ENCODE measurements at regions not wholly inside any gene's neighbourhood (a gene's known extent, or its start where the extent isn't known, plus 50 kb on each side); places are given as distances from the start of the nearest gene placed in this dataset.
"Not testable (repeated sequence)": the region's sequence is repeated elsewhere in the genome, so short reads cannot be mapped to it uniquely, and the experiment has no call there.

DNA sequence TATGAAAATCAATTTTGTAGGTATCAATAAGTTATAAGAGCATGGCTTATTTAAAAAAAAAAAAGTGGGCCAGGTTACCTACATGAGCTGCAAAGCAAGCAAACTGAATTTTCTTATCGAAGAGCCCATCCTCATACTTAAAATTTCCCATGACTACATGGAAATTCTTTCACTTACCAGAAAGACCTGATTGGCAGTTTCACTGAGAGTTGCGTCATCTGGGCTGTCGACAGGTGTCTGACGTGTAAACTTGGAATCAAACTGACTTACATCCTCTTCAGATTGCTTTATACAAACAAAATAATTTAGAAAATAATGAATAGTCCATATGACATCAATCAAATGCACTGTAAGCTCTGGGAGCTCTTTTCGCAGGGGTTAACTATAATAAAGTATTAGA is 149.1 kb upstream of the EFCAB3 start:
- WGBS, 2 donors = 43 to 57% methylated on average over 5 of the region's 5 CpGs
- FAIRE-seq, DNase-seq: not testable (repeated sequence)

DNA sequence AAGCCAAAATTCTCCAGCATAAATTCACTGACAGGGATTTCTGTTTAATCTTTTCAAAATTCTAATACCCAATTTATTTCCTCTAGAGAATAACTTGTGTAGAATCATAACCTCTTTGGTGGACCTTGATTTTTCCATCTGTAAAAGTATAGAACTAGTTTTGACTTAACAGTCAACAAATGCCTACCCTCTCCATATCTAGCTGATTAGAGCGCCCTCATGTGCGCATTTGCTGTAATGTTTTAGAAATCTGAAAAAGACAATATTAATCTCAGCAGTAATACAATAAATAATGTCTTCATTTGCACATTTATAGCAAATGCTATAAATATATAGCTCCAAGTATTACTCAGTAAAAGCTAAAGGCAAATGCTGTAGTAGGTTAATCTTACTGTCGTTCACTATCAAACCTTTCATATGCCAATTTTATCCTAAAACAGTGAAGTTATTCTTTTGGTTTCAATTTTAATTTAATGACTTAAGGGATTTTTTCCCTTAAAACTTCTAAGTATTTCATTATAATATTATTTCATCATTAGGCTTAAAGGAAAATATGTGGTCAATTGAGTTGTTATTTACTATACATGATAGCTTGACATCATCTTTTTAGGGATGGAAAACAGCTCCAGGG is 153.6 kb upstream of the EFCAB3 start:
- H3K36me3 ChIP-seq; H3K4me1 ChIP-seq; H3K9me3 ChIP-seq; ATAC-seq; intact Hi-C loops (cut with DNase I); H3K27ac ChIP-seq; H3K4me3 ChIP-seq; H3K27me3 ChIP-seq; DNase-seq: not testable (repeated sequence)
- 6 to 8% methylated on average over 3 of the region's 3 CpGs for WGBS, 2 donors
- peak; percentile 69 for FAIRE-seq

More for the DNA sequence above, 149.1 kb upstream of the EFCAB3 start:
- H3K27ac ChIP-seq; H3K4me1 ChIP-seq; ATAC-seq; H3K36me3 ChIP-seq; H3K4me3 ChIP-seq; intact Hi-C loops (cut with DNase I); H3K27me3 ChIP-seq; H3K9me3 ChIP-seq: not testable (repeated sequence)

DNA sequence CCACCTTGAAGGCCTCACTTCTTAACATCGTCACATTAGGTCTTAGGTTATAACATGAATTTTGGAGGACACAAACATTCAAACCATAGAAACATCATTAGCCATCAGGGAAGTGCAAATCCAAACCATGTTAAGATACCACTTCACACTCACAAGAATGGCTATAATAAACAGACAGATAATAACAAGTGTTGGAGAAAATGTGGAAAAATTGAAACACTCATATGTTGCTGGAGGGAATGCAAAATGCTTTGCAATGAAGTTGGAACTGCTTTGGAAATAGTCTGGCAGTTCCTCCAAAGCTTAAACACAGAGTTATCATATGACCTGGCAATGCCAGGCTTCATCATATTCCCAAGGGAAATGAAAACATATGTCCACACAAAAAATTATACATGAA is 156.8 kb upstream of the EFCAB3 start:
- intact Hi-C loops (cut with DNase I); H3K27me3 ChIP-seq; DNase-seq; FAIRE-seq; H3K4me3 ChIP-seq; H3K36me3 ChIP-seq; H3K27ac ChIP-seq; H3K9me3 ChIP-seq; ATAC-seq; H3K4me1 ChIP-seq: not testable (repeated sequence)
- 94 to 96% methylated on average over 1 of the region's 1 CpG for WGBS, 2 donors

DNA sequence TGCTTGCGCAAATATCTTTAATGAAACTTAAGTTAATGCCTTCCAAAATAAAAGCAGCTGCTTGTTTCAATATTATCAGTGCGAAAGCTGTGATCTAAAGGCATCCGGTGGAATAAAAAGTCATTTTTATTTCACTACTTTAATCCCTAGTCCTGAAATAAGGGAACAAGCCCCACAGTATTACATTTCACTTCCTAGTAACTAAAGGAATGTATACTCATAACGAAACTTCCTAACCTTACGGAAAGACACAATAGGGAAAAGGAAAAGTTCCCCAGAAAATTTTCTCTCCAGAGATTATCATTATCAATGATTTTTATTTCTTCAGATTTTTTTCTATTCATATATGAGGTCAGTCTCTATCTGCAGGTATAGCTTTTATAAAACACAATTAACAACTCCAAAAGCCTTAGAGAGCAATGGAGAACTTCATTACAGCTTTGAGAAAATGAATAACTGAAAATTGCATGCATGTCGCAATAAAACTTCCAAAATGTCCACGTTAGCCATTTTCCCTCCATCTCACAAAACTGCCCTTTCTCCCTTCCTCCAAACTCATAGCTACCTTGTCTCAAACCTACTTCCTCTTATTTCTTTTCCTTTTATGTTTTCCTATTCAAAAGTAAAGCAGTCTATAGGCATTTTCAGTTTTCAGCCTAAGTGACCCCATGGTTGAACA is 154.3 kb upstream of the MED13 start:
- WGBS, 2 donors = 79% methylated on average over 7 of the region's 7 CpGs
- FAIRE-seq = no peak
- DNase-seq = no peak
- H3K27ac ChIP-seq = no peak overlapping the region
- H3K27me3 ChIP-seq = no peaks in the 10 kb centered on the region
- no peak overlapping the region for H3K4me3 ChIP-seq
- intact Hi-C loops (cut with DNase I) = no loop called here
- no peaks in the 10 kb centered on the region for H3K9me3 ChIP-seq
- no peaks in the 10 kb centered on the region for H3K36me3 ChIP-seq
- ATAC-seq = no peak
- H3K4me1 ChIP-seq = no peaks in the 10 kb centered on the region
- TF ChIP-seq, protein P1, sequence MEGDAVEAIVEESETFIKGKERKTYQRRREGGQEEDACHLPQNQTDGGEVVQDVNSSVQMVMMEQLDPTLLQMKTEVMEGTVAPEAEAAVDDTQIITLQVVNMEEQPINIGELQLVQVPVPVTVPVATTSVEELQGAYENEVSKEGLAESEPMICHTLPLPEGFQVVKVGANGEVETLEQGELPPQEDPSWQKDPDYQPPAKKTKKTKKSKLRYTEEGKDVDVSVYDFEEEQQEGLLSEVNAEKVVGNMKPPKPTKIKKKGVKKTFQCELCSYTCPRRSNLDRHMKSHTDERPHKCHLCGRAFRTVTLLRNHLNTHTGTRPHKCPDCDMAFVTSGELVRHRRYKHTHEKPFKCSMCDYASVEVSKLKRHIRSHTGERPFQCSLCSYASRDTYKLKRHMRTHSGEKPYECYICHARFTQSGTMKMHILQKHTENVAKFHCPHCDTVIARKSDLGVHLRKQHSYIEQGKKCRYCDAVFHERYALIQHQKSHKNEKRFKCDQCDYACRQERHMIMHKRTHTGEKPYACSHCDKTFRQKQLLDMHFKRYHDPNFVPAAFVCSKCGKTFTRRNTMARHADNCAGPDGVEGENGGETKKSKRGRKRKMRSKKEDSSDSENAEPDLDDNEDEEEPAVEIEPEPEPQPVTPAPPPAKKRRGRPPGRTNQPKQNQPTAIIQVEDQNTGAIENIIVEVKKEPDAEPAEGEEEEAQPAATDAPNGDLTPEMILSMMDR (IDR thresholded peaks at IDR 0.05) = no peak

DNA sequence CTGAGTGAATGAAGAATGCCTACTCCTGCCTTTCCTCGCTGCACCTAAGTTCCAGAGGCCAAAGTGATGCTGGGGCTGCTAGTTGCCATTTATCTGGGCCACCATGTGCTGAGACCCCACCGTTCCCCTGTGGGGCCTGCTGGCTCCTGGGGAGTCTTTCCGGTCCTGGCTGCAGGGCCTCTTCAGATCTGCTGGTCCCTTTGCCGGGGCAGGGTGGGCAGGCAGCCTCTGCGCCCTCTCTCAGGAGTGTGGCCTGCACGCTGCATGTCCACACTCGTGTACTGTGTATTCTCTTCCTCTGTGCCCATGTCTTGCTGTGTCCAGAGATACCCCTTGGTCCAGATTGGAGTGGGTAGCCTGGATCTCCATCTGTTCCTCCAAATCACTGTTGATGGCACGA is 151.8 kb upstream of the MED13 start:
- ATAC-seq (no peak), FAIRE-seq (no peak), DNase-seq (no peak)

DNA sequence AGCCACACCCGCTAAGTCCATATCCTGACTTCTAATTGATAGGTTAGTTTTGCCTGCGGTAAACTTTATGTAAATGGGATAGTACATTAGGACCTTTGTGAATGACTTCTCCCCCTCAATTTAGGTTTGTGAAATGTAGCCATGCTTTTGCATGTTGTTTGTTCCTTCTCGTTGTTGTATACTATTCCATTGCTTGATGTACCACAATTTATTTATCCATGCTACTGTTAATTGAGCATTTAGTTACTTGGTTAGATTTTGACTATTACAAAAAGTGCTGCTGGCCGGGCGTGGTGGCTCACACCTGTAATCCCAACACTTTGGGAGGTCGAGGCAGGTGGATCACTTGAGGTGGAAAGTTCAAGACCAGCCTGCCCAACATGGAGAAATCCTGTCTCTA is 150.8 kb upstream of the MED13 start:
- DNase-seq; H3K9me3 ChIP-seq; H3K27ac ChIP-seq; intact Hi-C loops (cut with DNase I); H3K4me1 ChIP-seq; ATAC-seq; FAIRE-seq; H3K4me3 ChIP-seq; H3K36me3 ChIP-seq; H3K27me3 ChIP-seq: not testable (repeated sequence)
- 81 to 90% methylated on average over 6 of the region's 6 CpGs for WGBS, 2 donors

More for the DNA sequence above, 151.8 kb upstream of the MED13 start:
- Histone ChIP-seq H3K9me3 (no peaks in the 10 kb centered on the region), H3K36me3 (no peaks in the 10 kb centered on the region), H3K4me3 (no peak overlapping the region), H3K4me1 (no peaks in the 10 kb centered on the region), H3K27me3 (no peaks in the 10 kb centered on the region), H3K27ac (no peak overlapping the region)
- WGBS, 2 donors = 85 to 92% methylated on average over 8 of the region's 8 CpGs
- intact Hi-C loops (cut with DNase I) = no loop called here
- TF ChIP-seq, protein P1 (IDR thresholded peaks at IDR 0.05) = no peak

DNA sequence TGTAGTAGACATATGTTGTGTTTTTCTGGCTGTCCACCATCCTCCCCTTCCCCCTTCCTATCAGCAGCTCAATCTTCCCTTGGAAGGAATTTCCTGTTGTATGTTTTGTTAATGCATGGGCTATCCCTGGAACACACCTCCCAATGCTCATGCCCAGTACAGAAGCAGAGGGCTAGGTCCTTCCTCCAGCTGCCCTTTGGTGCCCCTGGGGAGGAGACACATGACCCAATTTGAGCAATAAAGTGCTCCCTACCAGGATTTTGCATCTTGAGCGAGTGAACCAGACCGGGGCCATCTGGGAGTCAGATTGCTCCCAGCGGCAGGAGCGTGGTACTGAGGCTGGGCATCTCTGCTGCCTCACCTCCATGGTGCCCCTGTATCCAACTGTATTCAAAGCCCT is 141.5 kb upstream of the MED13 start:
- Histone ChIP-seq H3K36me3 (no peaks in the 10 kb centered on the region), H3K4me3 (no peak overlapping the region), H3K27ac (no peak overlapping the region), H3K9me3 (no peaks in the 10 kb centered on the region), H3K27me3 (no peaks in the 10 kb centered on the region), H3K4me1 (no peaks in the 10 kb centered on the region)
- no peak for FAIRE-seq
- no peak for DNase-seq
- 80 to 88% methylated on average over 4 of the region's 4 CpGs for WGBS, 2 donors
- intact Hi-C loops (cut with DNase I) = no loop called here
- no peak for ATAC-seq
- TF ChIP-seq, protein P1 (IDR thresholded peaks at IDR 0.05) = no peak

DNA sequence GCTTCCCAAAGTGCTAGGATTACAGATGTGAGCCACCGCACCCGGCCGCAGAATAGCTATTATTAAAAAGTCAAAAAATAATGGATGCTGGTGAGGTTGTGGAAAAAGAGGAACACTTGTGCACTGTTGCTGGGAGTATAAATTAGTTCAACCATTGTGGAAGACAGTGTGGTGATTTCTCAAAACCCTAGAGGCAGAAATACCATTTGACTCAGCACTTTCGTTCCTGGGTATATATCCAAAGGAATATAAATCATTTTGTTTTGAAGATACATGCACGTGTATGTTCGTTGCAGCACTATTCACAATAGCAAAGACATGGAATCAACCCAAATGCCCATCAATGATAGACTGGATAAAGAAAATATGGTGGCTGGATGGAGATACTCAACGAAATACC is 132.1 kb upstream of the MED13 start:
- WGBS, 2 donors = 65 to 77% methylated on average over 7 of the region's 7 CpGs
- FAIRE-seq, H3K9me3 ChIP-seq: not testable (repeated sequence)

DNA sequence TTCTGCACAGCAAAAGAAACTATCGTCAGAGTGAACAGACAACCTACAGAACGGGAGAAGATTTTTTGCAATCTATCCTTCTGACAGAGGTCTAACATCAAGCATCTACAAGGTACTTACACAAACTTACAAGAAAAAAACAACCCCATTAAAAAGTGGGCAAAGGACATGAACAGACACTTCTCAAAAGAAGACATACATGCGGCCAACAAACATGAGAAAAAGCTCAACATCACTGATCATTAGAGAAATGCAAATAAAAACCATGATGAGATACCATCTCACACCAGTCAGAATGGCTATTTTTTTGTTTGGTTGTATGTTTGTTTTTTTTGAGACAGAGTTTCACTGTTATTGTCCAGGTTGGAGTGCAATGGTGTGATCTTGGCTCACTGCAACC is 131.5 kb upstream of the MED13 start:
- H3K9me3 ChIP-seq; ATAC-seq; H3K27ac ChIP-seq; DNase-seq; H3K36me3 ChIP-seq; H3K4me1 ChIP-seq; H3K4me3 ChIP-seq; FAIRE-seq; H3K27me3 ChIP-seq; intact Hi-C loops (cut with DNase I): not testable (repeated sequence)
- 85 to 93% methylated on average over 3 of the region's 3 CpGs for WGBS, 2 donors

More for the DNA sequence above, 132.1 kb upstream of the MED13 start:
- H3K27ac ChIP-seq; H3K36me3 ChIP-seq; intact Hi-C loops (cut with DNase I); H3K4me3 ChIP-seq; DNase-seq; ATAC-seq; H3K4me1 ChIP-seq; H3K27me3 ChIP-seq: not testable (repeated sequence)

Data from pancreas (tissue), 10 donors.